GM06990 (cell line): ENCODE measurements at regions not wholly inside any gene's neighbourhood (a gene's known extent, or its start where the extent isn't known, plus 50 kb on each side); places are given as distances from the start of the nearest gene placed in this dataset.
A peak's percentile ranks its signal among the peaks of the same experiment; 100 is the strongest.

Source experiments
- DNase-seq: peaks from one replicate; pipeline ENCODE4 v3.0.0-alpha.2; 2011; ENCODE audit not compliant: insufficient read length; ENCODE audit errors: extremely low read depth
- H3K27me3 ChIP-seq: replicated peaks from 2 replicates; pipeline ENCODE4 v1.6.0; 2011; ENCODE audit warnings: low read length; ENCODE audit not compliant: control insufficient read depth, insufficient read depth
- H3K36me3 ChIP-seq: 2 replicates; pipeline ENCODE4 v1.5.1; 2011; ENCODE audit warnings: low read length; ENCODE audit not compliant: control insufficient read depth, insufficient read depth
- H3K4me3 ChIP-seq: replicated peaks from 2 replicates; pipeline ENCODE4 v1.5.1; 2011; ENCODE audit warnings: low read depth, mild to moderate bottlenecking, control low read depth, low read length
- TF ChIP-seq, protein P1 (sequence below): IDR thresholded peaks from 2 replicates; pipeline ENCODE4 v1.5.1; 2011; ENCODE audit warnings: low read length, control low read depth, mild to moderate bottlenecking, inconsistent platforms; ENCODE audit not compliant: insufficient read depth, poor library complexity, severe bottlenecking

GRCh38 chr15:63434576-63435186, 53.0 kb upstream of the CA12 start:
- H3K36me3 ChIP-seq, result no peaks in the 10 kb centered on the region
- H3K4me3 ChIP-seq, result no peak overlapping the region
- TF ChIP-seq, protein P1, sequence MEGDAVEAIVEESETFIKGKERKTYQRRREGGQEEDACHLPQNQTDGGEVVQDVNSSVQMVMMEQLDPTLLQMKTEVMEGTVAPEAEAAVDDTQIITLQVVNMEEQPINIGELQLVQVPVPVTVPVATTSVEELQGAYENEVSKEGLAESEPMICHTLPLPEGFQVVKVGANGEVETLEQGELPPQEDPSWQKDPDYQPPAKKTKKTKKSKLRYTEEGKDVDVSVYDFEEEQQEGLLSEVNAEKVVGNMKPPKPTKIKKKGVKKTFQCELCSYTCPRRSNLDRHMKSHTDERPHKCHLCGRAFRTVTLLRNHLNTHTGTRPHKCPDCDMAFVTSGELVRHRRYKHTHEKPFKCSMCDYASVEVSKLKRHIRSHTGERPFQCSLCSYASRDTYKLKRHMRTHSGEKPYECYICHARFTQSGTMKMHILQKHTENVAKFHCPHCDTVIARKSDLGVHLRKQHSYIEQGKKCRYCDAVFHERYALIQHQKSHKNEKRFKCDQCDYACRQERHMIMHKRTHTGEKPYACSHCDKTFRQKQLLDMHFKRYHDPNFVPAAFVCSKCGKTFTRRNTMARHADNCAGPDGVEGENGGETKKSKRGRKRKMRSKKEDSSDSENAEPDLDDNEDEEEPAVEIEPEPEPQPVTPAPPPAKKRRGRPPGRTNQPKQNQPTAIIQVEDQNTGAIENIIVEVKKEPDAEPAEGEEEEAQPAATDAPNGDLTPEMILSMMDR, result no peak
- no peaks in the 10 kb centered on the region for H3K27me3 ChIP-seq
- DNase-seq, result no peak

DNA sequence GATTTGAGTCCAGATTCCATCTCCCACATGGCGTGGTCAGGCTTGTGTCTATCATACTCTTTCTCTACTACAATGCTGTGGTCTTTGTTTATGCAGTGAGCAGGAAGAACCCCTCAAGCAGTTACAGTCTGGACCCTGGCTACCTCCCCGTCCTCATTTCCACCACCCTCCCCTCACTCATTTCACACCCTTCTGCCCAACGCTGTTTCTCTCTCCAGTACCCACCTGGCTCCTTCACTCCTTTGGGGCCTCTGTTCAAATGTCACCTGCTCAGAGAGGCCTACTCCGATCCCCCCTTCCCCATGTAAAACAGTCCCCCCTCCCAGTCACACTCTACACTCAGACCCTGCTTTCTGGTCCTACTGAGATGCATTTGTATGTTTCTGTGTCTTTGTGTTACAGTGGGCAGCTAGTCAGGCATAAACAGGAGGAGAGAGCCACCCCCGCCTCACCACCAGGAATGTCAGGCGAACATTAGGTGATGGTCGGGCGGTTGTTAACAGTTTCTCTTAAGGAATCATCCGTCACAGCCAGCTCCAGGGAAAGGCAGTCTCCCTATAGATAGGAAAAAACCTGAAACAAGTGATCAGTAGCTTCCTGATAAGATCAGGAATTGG, 53.7 kb upstream of the CA12 start:
- TF ChIP-seq, protein P1, result no peak
- H3K36me3 ChIP-seq, result no peaks in the 10 kb centered on the region
- no peak overlapping the region for H3K4me3 ChIP-seq
- no peaks in the 10 kb centered on the region for H3K27me3 ChIP-seq
- no peak for DNase-seq

DNA sequence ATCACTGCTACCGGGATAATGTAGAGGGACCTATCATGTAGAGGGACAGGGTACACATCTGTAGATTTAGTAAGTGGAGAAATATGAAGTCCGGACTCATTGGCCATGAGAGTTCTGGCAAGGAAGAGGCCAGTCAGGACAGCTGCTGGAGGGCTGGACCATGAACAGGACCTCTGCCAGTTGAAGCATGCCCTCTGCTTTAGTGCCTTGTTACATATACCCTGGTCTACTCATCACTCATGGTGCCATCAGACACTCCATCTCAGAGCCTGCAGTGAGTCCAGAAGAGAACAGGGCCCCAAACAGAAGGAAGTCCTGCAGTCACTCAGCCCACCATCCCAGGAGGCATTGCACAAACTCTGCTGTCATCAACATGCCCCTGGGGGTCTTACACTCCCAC, 54.7 kb upstream of the CA12 start:
- Histone ChIP-seq H3K36me3 (no peaks in the 10 kb centered on the region), H3K4me3 (no peak overlapping the region), H3K27me3 (no peaks in the 10 kb centered on the region)
- DNase-seq, result no peak
- TF ChIP-seq, protein P1, result no peak

- no peak for DNase-seq
These were observed 55.3 kb upstream of the CA12 start for GRCh38 chr15:63436872-63437375.

DNA sequence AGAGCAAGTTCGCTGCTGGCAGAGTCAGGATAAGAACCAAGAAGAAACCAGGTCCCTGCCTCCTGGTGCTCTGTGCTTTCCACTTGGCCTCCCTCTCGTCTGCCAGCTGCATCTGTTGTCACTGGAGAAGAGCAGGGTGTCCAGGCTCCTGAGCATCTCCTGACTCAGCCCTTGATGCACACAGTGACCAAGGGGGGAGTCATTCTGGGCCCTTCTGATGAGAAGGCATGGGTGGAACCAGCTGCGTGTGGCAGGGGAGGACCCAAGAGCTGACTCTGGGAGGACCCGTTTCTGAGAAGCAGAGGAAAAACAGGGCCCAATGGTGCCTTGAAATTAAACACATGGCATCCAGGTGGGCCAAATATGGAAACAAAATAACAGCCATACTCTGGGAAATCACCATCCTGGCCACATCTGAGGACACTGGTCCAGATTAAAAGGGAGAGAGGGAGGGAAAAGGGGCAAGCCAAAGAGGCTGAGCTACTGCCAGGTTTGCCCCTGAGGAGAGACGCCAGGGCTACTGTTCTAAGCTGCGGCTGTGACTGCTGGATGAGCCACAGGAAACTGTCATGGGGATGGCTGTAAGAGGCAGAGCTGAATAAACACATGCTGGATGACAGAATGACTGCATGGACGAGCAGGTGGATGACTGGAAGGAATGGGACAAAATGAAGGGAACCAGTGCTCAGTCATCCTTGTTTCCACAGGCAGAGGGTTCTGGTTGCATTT, 58.1 kb upstream of the CA12 start:
- no peak for DNase-seq
- Histone ChIP-seq H3K36me3 (no peaks in the 10 kb centered on the region), H3K4me3 (no peak overlapping the region), H3K27me3 (no peaks in the 10 kb centered on the region)
- TF ChIP-seq, protein P1, result no peak

More at GRCh38 chr15:63436872-63437375, 55.3 kb upstream of the CA12 start:
- H3K4me3 ChIP-seq, result no peak overlapping the region
- no peaks in the 10 kb centered on the region for H3K27me3 ChIP-seq
- no peaks in the 10 kb centered on the region for H3K36me3 ChIP-seq
- TF ChIP-seq, protein P1, result peak; percentile 6
